ENCODE measurements at regions not wholly inside any gene's neighbourhood (a gene's known extent, or its start where the extent isn't known, plus 50 kb on each side); places are given as distances from the start of the nearest gene placed in this dataset.

DNA sequence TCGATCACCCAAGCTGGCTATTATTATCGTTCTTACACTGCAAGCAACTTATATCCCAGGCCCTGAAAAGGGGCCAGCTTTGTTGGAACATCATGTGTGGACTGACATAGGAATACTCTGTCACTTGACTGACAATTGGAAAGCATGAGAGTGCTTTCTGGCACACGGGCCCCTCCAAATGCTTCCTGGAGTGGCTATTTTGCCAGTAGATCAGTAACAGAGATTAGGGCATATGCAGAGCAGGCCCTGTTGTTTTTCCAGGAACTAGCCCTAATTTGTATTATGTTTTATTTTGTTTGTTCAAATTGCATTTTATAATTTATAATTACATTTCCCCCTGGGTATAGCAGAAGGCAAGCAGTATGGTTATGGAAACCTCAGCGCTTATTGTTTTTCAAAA lies 170.1 kb upstream of the FRMD6 start:
- no peak for DNase-seq

DNA sequence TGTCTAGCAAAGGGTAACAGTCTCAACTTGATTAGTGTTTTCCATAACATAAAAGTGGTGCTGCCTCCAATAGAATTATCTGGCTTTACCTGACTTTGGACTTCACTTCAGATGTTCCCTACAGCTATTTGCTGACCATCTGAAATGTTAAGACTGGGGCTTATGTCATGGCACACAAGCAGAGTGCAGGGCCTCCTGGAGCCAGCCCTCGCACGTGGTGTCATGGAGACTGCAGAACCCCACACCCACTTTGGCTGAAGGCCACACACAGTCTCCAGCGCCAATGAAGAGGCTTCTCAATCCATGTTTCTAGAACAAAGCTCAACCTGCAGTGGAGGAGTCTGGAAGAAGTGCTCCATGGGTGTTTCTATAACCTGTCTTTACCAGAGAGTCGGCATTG lies 169.6 kb upstream of the FRMD6 start:
- no peak for DNase-seq

DNA sequence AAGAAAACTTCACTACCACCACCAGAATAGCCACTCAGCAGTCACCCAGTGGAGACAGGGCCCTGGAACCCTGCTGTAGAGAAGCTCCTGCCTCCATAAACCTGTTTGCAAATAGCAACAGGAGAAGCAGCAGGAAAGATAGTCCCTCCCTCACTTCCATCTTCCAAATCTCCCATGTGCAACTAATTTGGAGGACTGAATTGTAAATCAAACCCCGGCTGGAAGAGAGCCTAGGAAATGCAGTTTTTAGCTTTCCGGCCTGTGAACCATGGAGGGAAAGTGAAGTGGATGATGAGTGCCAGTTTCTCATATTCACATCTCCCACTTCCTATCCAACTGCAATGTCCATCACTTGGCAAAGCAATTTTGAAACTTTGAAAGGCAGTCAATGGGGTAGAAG lies 167.2 kb upstream of the FRMD6 start:
- DNase-seq = no peak

DNA sequence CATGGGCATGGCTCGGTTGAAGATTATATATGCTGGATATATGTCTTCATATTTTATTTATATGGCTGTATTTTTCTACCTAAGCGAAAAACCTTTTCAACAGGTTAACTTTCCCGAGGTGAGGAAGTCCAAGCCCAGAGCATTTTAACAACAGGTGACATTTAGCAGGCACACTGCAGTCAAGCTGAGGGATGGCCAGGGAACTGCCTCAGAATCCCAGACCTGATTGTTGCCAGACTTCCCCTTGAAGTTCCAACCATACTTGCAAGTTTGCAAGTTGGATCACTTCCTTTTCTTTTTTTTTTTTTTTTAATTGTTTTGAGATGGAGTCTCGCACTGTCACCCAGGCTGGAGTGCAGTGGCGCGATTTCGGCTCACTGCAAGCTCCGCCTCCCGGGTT lies 166.0 kb upstream of the FRMD6 start:
- no peak for DNase-seq

DNA sequence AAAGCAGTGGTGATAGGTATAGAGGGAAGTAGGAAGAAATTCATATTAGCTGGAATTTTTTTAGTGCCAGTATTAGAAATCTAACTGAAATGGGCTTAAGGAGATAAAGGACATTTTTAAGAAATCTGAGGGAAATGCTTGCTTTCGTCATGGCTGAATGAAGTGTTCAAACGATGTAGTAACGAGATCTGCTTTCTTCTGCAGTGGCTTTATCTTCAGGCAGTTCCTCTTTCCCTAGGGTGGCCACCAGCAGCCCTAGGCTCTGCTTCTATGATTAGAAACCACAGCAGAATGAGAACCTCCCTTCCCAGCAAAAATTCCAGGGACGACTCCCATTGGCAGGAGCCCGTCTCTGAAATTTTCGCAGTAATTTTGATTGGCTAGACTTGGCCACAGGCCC lies 163.9 kb upstream of the FRMD6 start:
- DNase-seq = no peak

DNA sequence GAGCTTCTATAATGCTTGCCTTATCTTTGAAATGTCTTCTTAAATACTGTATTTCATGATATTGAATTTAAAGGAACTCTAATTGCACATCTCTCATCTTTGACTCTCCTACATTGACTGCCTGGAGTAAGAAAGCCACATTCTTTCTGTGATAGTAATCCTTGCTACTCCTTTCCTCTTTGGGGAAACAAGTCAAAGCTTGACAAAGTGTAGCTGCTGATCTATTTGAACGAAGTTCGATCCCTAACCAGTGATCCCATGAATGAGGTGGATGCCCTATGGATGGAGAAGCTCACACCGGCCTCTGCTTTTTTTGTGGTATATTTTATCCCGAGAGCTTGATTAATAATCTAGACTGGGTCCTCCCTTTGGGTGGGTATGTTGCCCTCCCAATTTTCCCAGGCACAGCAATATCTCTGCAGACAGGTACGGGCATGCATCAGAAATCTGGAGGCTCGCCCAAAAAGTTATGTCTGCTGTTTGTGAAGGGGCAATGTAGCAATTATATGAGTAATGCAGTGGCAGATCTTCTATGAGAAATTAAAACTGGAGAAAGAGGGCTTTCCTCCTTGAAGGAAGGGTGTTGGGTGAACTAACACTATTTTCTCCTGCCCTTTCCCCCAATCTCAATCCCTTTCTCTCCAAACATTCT lies 163.0 kb upstream of the FRMD6 start:
- no peak for DNase-seq

DNA sequence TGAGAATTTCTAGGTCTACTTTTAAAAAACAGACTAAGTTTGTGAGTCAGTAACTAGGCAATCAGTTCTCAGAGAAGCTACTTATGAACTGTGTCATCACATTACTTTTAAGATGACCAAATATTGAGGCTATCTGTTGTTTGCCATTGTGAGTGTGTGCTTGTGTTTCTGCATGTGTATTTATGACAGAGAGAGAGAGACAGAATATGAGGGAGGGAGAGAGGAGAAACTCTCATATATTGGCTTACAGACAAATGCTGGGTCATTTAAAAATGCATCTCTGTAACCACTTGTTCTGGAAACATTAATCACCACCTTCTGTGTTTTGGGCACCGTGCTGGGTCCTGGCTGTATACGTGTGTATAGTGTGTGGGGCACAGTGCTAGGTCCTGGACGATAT lies 161.5 kb upstream of the FRMD6 start:
- no peak for DNase-seq

DNA sequence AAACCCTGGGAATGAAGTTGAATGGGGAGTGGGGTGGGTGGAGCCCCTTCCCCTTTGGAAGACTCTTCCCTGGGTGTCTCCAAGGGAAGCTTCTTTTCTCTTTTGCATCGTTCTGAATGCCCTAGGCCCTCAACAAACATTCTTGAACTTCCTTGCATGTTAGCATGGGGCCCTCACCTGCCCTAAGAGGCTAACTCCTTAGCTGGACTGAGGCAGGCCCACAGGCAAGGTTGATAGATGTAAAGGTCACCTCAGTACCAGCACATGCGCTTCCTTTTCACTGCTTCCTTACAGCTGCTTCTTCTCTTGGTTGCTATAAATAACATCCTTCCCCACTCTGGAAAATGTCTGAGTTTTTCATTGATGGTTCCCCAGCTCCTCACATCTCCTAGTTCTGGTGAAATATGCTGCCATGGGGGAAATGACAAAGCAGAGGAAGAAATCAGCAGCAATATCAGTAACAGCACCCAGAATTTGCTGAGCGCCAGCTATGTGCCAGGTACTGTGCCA lies 160.6 kb upstream of the FRMD6 start:
- no peak for DNase-seq

DNA sequence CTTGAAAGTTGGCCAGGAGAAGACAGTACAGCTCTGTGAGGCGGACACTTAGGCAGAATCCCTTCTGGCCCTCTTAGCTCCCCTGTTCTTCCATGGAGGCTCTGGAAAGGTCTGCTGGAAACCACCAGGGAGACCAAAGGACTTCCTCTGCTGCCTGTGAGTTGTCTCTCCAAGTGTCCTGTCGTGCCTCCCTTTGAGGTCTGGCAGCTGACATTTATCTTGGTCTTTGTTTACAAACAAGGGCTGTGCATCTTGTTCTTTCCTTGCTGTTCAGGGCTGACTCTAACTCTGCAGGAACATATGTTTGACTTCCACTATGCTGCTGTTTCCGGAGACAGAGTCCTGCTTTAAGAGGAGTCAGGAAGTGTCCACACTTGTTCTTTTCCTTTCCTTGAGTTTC lies 159.9 kb upstream of the FRMD6 start:
- DNase-seq = no peak

DNA sequence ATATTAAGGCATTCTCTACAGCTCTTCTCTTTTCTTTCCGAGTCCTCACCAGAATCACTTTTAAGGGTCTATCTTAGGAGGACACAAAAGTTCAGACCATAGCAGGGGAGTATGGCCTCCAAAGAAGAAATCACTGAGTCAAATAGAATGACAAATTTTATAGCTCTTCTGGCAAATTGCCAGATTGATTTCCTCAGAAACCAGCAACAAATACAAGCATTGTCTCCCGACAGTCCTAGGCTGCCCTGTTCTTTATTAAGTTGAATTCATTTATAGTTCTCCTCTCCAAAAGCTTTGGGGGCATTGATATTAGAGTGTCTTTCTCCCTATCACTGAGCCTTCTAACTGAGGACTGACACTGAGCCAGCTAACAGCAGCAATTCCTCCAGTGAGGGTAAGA lies 156.4 kb upstream of the FRMD6 start:
- DNase-seq = no peak

DNA sequence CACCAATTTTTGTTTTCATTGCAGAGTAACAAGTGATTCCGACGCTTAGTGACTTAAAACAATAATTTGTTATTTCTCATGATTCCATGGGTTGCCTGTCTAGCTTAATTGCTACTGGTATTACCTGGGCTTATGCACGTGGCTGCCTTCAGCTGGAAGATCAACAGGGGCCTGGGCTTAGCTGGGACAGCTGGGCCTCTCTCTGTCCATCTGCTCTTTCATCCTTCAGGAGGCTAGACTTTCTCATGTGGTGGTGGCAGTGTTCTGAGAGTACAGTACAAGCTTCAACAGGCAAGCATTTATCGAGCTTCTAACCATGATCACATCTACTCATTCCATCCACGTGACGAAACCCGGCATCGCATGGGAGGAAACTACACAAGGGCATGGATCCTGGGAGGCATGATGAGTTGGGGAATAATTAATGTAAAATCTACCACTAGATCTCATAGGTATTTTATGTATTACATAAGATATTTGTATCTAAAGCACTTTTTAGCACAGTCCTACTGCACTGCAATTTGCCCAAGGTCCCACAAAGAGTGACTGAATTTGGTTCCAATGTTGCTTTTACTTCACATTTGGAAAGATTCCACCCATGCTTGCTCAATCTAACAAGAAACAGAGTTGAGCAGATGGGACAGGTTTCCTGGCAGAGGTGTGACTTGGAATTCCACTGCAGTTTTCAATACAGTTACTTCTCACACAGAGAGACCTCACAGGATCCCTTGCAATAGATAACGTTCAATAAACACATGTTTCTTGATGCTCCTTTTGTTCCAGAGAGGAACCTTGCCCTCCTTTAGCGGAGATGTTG lies 153.1 kb upstream of the FRMD6 start:
- no peak for DNase-seq

DNA sequence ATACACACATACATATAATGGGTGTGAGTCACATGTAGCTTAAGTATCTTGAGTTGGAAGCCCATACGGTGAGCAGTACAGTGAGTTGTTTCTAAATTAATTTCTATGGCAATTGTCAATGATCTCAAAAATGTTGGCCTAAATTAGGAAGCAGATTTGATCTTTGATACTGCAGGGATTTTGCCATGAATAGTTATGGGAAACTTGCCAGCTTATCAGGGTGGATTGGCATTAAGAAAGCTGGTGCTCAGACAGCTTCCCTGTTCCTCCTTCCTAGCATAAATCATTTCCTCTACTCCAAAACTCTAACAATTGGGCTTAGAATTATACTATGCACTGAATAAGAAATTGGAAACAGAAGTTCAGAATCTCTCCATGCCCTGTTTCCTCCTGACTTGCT lies 150.9 kb upstream of the FRMD6 start:
- DNase-seq = no peak

DNA sequence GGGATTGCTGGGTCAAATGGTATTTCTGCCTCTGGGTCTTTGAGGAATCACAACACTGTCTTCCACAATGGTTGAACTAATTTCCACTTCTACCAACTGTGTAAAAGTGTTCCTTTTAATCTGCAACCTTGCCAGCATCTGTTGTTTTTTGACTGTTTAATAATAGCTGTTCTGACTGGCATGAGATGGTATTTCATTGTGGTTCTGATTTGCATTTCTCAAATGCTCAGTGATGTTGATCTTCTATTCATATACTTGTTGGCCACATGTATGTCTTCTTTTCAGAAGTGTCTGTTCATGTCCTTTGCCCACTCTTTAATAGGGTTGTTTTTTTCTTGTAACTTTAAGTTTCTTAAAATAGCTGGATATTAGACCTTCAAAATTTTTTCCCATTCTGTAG lies 150.0 kb upstream of the FRMD6 start:
- no peak for DNase-seq

DNA sequence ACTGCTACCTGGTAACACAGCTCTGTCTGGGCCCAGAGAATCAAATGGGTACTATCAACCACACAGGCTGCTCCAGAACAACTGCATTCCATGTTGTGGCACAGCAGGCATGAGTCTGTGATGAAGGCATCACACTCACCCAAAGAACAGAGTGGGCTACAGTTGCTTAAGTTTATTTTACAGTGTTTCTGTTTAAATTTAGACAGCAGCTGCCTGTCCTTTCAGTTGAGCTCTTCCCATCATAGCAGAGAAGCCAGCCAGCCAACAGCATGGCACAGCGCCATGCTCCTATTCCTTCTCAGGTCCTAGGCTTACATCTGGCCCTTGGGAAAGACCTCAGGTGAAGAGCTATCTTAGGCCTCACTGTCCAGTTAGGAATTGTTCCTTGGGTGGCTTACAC lies 147.0 kb upstream of the FRMD6 start:
- no peak for DNase-seq

DNA sequence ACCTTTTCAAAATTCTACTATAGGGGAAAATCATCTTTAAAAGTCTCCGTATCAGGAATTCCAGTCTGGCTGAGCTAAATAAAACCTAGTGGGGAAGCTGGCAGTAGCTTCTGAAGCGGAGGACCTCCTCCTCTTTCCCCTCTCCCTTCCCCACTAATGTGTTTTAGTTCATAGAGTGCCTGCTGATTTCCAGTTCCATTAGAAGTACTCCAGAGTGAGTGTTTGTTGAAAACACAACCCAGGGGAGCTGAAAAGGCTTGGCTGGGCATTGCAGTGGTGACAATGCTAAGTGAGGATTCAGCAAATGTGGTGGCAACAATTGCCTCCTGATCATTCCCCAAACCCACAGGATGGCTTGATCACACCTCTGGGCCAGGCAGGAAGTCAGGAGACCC lies 144.2 kb upstream of the FRMD6 start:
- peak; percentile 45 for DNase-seq

DNA sequence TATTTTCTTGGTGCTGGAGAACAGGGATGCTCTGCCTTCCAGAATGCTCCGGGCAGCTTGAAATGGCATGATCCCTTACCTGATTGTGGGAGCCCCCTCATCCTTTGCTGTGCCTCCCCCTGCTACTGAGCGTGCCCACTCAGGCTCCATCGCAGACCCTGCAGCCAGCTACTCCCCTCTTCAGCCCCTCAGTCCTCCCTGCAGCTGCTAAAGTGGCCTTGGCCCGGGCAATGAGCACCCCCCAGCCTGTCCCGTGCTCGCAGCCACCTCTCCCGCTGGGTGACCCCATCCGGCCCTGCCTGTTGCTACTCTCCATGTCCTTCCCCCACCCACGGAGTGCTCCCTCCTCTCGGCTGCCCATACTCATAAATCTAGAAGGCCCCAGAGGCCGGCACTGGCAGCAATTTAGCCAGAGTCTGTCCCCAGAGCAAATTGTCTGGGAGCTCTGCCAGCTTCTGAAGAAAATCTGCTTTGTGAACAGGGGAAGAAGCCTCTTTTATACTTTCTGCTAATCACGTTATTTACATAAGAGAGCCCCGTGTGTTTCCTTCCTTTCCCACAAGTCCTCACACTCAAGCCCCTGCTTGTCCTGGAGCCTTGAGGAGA lies 143.7 kb upstream of the FRMD6 start:
- DNase-seq = peak; percentile 16

DNA sequence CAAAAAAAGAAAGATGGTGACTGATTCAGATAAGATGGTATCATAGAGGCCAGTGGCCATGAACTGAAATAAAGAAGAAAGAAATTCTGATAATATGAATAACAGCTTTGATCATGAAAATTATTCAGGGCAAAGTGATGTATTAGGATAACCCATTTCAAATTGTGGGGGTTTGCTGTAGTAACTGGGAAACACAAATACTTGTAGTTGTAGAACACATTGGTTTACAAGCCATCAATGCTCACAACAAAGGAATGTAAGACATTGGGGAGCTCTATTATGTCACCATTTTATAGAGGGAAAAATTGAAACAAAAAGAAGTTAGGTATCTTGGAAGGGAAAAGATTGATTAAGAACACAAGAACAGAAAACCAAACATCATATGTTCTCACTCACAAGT lies 140.4 kb upstream of the FRMD6 start:
- DNase-seq = no peak

DNA sequence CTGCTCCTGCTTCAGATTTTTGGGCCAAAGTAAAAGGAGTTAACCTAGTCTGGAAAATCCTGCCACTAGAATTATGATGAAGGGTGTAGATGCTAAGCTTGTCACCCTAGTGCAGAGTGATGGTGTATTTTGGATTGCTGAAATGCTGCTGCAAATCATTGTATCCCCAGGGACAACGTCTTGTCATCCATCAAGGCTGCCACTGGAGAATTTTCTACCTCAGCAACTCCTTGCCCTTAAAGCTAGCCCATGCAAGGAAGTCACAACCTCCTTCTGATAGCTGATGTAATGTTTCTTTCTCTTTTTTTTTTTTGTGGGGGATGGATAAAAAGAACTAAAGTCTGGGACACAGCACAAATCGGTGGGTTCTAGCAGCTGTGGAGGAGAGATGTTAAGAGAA lies 139.4 kb upstream of the FRMD6 start:
- no peak for DNase-seq

DNA sequence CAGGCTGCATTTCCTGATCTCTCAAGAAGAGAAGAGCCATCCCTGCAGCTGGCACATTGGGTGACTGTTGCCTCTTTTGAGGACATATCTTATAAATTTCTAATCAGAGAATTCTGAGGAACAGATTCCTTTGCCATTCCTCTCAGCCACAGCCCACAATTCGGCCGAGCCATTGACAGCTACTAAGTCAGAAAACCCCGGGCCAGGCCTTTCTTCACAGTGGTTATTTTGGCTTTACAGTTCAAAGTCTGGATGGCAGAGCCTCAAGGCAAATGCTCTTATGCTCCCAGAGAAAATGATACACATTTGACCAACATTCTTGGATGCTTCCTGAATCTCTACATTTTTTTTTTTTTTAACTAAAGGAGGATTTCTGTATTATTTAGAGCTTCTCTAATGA lies 138.4 kb upstream of the FRMD6 start:
- DNase-seq = no peak

DNA sequence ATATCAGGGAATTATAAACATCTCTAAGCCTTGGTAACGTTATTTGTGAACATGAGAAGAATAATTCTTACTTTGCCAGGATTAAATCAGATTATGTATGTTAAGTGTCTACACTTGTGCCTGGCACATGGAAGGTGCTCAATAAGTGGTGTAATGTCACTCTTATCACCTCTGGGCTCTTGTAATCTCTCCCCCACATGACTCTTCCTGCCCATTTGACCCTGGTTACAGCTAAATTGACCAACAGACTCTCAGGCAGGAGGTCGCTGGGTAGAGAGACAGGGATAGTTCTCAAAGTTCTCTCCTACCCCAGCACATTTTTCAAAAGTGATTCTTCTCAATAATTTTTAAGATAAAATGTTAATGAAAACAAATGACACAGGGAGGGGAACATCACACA lies 137.8 kb upstream of the FRMD6 start:
- no peak for DNase-seq

DNA sequence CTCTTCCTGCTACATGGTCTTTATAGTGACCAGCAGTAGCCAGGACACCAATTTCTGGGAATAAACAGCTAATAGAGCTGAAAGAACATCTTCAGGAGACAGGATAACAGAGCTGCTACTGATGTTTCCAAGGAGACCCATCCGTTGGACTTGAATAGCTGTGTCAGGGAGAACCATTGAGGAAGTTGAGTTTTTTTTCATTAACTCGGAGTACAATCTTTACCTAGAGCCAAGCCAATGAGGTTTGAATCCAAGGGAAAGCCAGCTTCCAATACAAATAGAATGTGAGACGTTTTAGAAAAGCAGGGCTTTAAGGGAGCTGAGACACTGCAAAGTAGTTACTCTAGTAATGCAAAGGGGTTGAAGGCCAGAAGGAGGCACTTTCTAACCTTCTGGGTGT lies 136.1 kb upstream of the FRMD6 start:
- no peak for DNase-seq

DNA sequence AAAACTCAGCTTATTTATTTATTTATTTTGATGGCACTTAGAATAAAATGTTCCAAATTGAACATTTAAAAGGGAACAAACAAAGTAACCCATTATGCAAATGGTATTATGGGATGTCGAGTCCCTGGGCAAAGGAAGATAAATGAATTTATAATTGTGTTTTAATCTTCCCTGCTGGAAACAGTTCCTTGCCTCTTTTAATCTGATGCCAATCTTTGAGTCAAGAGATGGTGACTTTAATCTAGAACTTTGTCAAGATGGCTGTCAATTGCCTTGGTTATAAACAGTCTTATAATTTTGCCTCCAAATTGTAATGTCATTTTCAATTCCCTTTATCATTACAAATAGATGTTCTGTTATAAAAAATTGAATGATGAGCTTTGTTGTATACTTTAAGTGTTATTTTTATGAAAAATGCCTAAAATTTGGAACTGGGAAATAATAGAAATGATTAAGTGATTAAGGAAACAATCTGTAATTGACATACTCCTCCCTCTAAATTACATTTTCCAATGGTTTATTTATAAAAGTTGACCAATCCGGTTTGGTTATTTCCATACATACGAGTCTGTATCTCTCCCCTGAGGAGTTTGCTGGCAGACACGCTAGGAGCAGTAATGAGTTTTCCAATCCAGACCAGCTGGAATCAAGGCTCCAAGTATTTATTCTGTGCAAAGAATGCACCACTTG lies 134.9 kb upstream of the FRMD6 start:
- peak; percentile 16 for DNase-seq

DNA sequence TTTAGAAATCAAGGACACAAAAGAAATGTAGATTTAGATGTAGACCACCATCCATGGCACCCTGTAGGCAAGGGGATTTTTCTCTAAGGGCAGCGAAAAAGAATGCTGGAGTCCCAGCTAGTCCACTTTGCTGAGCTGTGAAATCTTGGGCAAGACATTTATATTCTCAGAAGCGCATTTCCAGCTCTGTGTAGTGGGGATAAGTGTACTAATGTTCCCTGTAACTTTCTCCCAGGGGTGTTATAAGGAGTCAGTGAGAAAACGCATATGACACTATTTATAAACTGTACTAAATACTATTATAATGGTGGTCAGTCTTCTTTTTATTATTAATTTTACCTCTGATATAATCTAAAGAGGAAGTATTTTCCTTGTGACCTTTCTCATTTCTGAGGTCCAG lies 133.4 kb upstream of the FRMD6 start:
- no peak for DNase-seq

DNA sequence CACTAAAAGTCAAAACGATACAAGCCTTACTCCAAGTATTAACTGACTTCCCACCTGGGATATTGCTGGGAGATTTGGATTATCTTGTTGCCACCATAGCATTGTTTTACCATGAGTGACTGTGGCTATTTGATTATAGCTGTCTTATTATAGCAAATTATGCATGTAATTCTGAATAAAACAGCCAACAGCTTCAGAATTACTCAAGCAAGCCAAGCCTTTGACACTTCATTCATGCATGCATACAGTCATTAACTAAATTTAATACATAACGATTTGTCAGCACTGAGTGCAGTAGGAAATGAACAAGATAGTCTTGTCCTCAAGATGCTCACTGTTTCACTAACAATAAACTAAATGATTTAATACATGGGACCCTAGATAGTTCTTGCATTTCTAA lies 133.0 kb upstream of the FRMD6 start:
- no peak for DNase-seq
